SK-N-SH (cell line): ENCODE measurements at regions not wholly inside any gene's neighbourhood (a gene's known extent, or its start where the extent isn't known, plus 50 kb on each side); places are given as distances from the start of the nearest gene placed in this dataset.

ENCODE experiments used
- CTCF ChIA-PET: fragments of 300-600, 350-600 bp; formaldehyde crosslinking; extraction: SDS; loops from one replicate; lab custom pipeline; 2021; lab: Yijun Ruan, JAX
- POLR2A ChIA-PET: fragments of 350-600 bp; sonication (Branson Sonifier 250); formaldehyde crosslinking; extraction: SDS; loops from one replicate; lab custom pipeline; 2020; ENCODE audit warnings: antibody characterized with exemption, inconsistent platforms; lab: Yijun Ruan, JAX
- DNase-seq: peaks from one replicate; pipeline ENCODE4 v3.0.0; 2012
- H2AFZ ChIP-seq: fragments of 200-600 bp; sonication (generic); 2 replicates; pipeline ENCODE4 v1.8.1; 2016; ENCODE audit warnings: antibody characterized with exemption, mild to moderate bottlenecking, low read depth
- H3F3A ChIP-seq: fragments of 200-600 bp; sonication (generic); replicated peaks from 2 replicates; pipeline ENCODE3; 2016; ENCODE audit warnings: antibody characterized with exemption, mild to moderate bottlenecking; ENCODE audit not compliant: insufficient read depth
- H3K27ac ChIP-seq, 2 experiments: fragments of 200-500 bp in 1 of 2; fragments of 200-600 bp in 1 of 2; sonication (Bioruptor generic) in 1 of 2; sonication (generic), shearing (Covaris generic) in 1 of 2; 2 replicates each; pipeline versions ENCODE4 v1.5.1 to v1.6.1; 2014 to 2016; ENCODE audit warnings: low read depth in 2 of 2, inconsistent platforms in 1 of 2, low read length in 1 of 2, mild to moderate bottlenecking in 1 of 2, mixed read lengths in 1 of 2
- H3K27me3 ChIP-seq: fragments of 200-600 bp; sonication (generic), shearing (Covaris generic); 2 replicates; pipeline ENCODE4 v1.6.1; 2016; ENCODE audit warnings: mixed run types; ENCODE audit not compliant: insufficient read depth
- H3K36me3 ChIP-seq, 2 experiments: fragments of 200-500 bp in 1 of 2; fragments of 200-600 bp in 1 of 2; sonication (Bioruptor generic) in 1 of 2; sonication (generic) in 1 of 2; replicated peaks in 1 of 2; 2 replicates each; pipeline versions ENCODE3 to v1.5.1; 2014 to 2016; ENCODE audit warnings: low read length in 1 of 2, mild to moderate bottlenecking in 1 of 2; ENCODE audit not compliant: insufficient read depth in 2 of 2, control insufficient read depth in 1 of 2
- H3K4me1 ChIP-seq, 2 experiments: fragments of 200-500 bp in 1 of 2; fragments of 200-600 bp in 1 of 2; sonication (Bioruptor generic) in 1 of 2; sonication (generic), shearing (Covaris generic) in 1 of 2; 2 replicates each; pipeline versions ENCODE4 v1.5.1 to v1.6.1; 2014 to 2016; ENCODE audit warnings: low read depth in 1 of 2, low read length in 1 of 2, mixed run types in 1 of 2; ENCODE audit not compliant: insufficient read depth in 2 of 2, control insufficient read depth in 1 of 2
- H3K4me2 ChIP-seq: fragments of 200-600 bp; sonication (generic), shearing (Covaris generic); 2 replicates; pipeline ENCODE4 v1.6.1; 2017; ENCODE audit warnings: mixed run types
- H3K4me3 ChIP-seq, 2 experiments: fragments of 200-500 bp in 1 of 2; fragments of 200-600 bp in 1 of 2; sonication (Bioruptor generic) in 1 of 2; sonication (generic), shearing (Covaris generic) in 1 of 2; 2 replicates each; pipeline versions ENCODE4 v1.5.1 to v1.8.1; 2014 to 2016; ENCODE audit warnings: low read depth in 2 of 2, inconsistent platforms in 1 of 2, low read length in 1 of 2, mild to moderate bottlenecking in 1 of 2, mixed read lengths in 1 of 2, moderate library complexity in 1 of 2
- H3K79me2 ChIP-seq: fragments of 200-600 bp; sonication (generic); 2 replicates; pipeline ENCODE4 v1.8.1; 2017; ENCODE audit warnings: mild to moderate bottlenecking; ENCODE audit not compliant: insufficient read depth
- H3K9ac ChIP-seq: fragments of 200-600 bp; sonication (generic); 2 replicates; pipeline ENCODE4 v1.6.1; 2017; ENCODE audit warnings: mixed run types
- H3K9me2 ChIP-seq: fragments of 200-600 bp; sonication (generic); 2 replicates; pipeline ENCODE4 v1.6.1; 2017; ENCODE audit warnings: mixed run types
- H3K9me3 ChIP-seq: fragments of 200-600 bp; sonication (generic); 2 replicates; pipeline ENCODE4 v1.6.1; 2017; ENCODE audit warnings: mixed run types, mild to moderate bottlenecking, moderate library complexity
- H4K20me1 ChIP-seq: fragments of 200-600 bp; sonication (generic); 2 replicates; pipeline ENCODE4 v1.6.1; 2017; ENCODE audit warnings: mild to moderate bottlenecking, mixed run types; ENCODE audit not compliant: insufficient read depth
- EP300 ChIP-seq, 2 experiments: IDR thresholded peaks; 2 replicates each; pipeline versions ENCODE4 v1.4.0 to v1.6.1; 2012; ENCODE audit warnings: borderline replicate concordance in 1 of 2, low read depth in 1 of 2, low read length in 1 of 2
- EZH2phosphoT487 ChIP-seq: fragments of 200-600 bp; sonication (generic); IDR thresholded peaks from 2 replicates; pipeline ENCODE4 v1.6.1; 2017; ENCODE audit warnings: low read depth, mixed run types, mild to moderate bottlenecking, antibody characterized with exemption, moderate library complexity, borderline replicate concordance
- FOSL2 ChIP-seq: IDR thresholded peaks from 2 replicates; pipeline ENCODE4 v1.4.0; 2012; ENCODE audit warnings: low read depth, mild to moderate bottlenecking, moderate library complexity, borderline replicate concordance
- FOXJ3 ChIP-seq: sonication (generic); formaldehyde crosslinking; IDR thresholded peaks from 2 replicates; pipeline ENCODE4 v1.5.1; 2020; ENCODE audit warnings: mild to moderate bottlenecking, missing genetic modification reagents
- FOXM1 ChIP-seq: IDR thresholded peaks from 2 replicates; pipeline ENCODE4 v1.4.0; 2012; ENCODE audit warnings: low read depth, mild to moderate bottlenecking
- GATA2 ChIP-seq: sonication (generic); formaldehyde crosslinking; IDR thresholded peaks from 2 replicates; pipeline ENCODE4 v1.5.0; 2020; ENCODE audit warnings: mild to moderate bottlenecking, missing genetic modification reagents
- JUND ChIP-seq: IDR thresholded peaks from 2 replicates; pipeline ENCODE4 v1.4.0; 2012
- MEF2A ChIP-seq: IDR thresholded peaks from 2 replicates; pipeline ENCODE4 v1.4.0; 2012; ENCODE audit warnings: low read depth, borderline replicate concordance
- NFIC ChIP-seq: IDR thresholded peaks from 2 replicates; pipeline ENCODE4 v1.4.0; 2012; ENCODE audit warnings: borderline replicate concordance
- NRF1 ChIP-seq: IDR thresholded peaks from 2 replicates; pipeline ENCODE4 v1.6.1; 2012; ENCODE audit warnings: low read depth, mild to moderate bottlenecking, low read length
- RAD21 ChIP-seq: IDR thresholded peaks from 2 replicates; pipeline ENCODE4 v1.6.1; 2012; ENCODE audit warnings: mild to moderate bottlenecking, low read length
- REST ChIP-seq: IDR thresholded peaks from 2 replicates; pipeline ENCODE4 v1.6.1; 2012; ENCODE audit warnings: mild to moderate bottlenecking, low read depth, low read length, moderate library complexity
- SIN3A ChIP-seq: IDR thresholded peaks from 2 replicates; pipeline ENCODE4 v1.6.1; 2012; ENCODE audit warnings: low read depth, mild to moderate bottlenecking, low read length, moderate library complexity, borderline replicate concordance
- TEAD4 ChIP-seq: IDR thresholded peaks from 2 replicates; pipeline ENCODE4 v1.4.0; 2012; ENCODE audit warnings: mild to moderate bottlenecking, borderline replicate concordance; ENCODE audit not compliant: insufficient read depth
- USF2 ChIP-seq: fragments of 150-350 bp; IDR thresholded peaks from 2 replicates; pipeline ENCODE4 v1.6.1; 2017; ENCODE audit warnings: antibody characterized with exemption, low read length, low read depth, borderline replicate concordance
- WGBS: methylation state at CpG from one replicate; pipeline ENCODE4 v1.1.6; 2017; ENCODE audit warnings: low lambda C conversion rate; 5-methylcytosine and 5-hydroxymethylcytosine counted together
- TF ChIP-seq, protein P1 (sequence below): fragments of 200-600 bp; sonication (generic); IDR thresholded peaks from 2 replicates; pipeline ENCODE4 v1.6.1; 2017; ENCODE audit warnings: antibody characterized with exemption, mild to moderate bottlenecking, moderate library complexity
- TF ChIP-seq, protein P2 (sequence below): IDR thresholded peaks from 2 replicates; pipeline ENCODE4 v1.4.0; 2012; ENCODE audit warnings: low read depth, borderline replicate concordance

- TF ChIP-seq, protein P1, sequence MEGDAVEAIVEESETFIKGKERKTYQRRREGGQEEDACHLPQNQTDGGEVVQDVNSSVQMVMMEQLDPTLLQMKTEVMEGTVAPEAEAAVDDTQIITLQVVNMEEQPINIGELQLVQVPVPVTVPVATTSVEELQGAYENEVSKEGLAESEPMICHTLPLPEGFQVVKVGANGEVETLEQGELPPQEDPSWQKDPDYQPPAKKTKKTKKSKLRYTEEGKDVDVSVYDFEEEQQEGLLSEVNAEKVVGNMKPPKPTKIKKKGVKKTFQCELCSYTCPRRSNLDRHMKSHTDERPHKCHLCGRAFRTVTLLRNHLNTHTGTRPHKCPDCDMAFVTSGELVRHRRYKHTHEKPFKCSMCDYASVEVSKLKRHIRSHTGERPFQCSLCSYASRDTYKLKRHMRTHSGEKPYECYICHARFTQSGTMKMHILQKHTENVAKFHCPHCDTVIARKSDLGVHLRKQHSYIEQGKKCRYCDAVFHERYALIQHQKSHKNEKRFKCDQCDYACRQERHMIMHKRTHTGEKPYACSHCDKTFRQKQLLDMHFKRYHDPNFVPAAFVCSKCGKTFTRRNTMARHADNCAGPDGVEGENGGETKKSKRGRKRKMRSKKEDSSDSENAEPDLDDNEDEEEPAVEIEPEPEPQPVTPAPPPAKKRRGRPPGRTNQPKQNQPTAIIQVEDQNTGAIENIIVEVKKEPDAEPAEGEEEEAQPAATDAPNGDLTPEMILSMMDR: no peak
- TF ChIP-seq FOSL2 (no peak), TEAD4 (no peak), NFIC (no peak), RAD21 (no peak), EP300 (IDR thresholded peaks at IDR 0.05; ENCODE audit: borderline replicate concordance in 1 of 2, low read depth in 1 of 2, low read length in 1 of 2) (no peak), FOXJ3 (CRISPR knock-in tag) (no peak), EZH2phosphoT487 (no peak), MEF2A (no peak)
- TF ChIP-seq, protein P2, sequence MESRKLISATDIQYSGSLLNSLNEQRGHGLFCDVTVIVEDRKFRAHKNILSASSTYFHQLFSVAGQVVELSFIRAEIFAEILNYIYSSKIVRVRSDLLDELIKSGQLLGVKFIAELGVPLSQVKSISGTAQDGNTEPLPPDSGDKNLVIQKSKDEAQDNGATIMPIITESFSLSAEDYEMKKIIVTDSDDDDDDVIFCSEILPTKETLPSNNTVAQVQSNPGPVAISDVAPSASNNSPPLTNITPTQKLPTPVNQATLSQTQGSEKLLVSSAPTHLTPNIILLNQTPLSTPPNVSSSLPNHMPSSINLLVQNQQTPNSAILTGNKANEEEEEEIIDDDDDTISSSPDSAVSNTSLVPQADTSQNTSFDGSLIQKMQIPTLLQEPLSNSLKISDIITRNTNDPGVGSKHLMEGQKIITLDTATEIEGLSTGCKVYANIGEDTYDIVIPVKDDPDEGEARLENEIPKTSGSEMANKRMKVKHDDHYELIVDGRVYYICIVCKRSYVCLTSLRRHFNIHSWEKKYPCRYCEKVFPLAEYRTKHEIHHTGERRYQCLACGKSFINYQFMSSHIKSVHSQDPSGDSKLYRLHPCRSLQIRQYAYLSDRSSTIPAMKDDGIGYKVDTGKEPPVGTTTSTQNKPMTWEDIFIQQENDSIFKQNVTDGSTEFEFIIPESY: no peak
- TF ChIP-seq, all 33 proteins: peak for 0
These were observed 212.6 kb upstream of the MSX2 start (continued) for GRCh38 chr5:174511714-174512253.

GRCh38 chr5:174514325-174514724 lies 210.1 kb upstream of the MSX2 start:
- no peak for DNase-seq
- no peaks in the 10 kb centered on the region; a peak in 1 of 4 replicates for H3K4me1 ChIP-seq
- no peak overlapping the region for H3K4me3 ChIP-seq
- TF ChIP-seq REST (no peak), FOXM1 (no peak), RAD21 (no peak), SIN3A (no peak), USF2 (no peak), GATA2 (CRISPR knock-in tag) (no peak), JUND (no peak), NRF1 (no peak)
- TF ChIP-seq, protein P1: no peak
- TF ChIP-seq, all 33 proteins: peak for 0
- Histone ChIP-seq H3K9ac (no peak overlapping the region), H3K27ac (no peak overlapping the region), H3K9me2 (no peaks in the 10 kb centered on the region), H3K9me3 (no peaks in the 10 kb centered on the region), H3K79me2 (no peaks in the 10 kb centered on the region), H2AFZ (no peak overlapping the region), H3F3A (no peaks in the 10 kb centered on the region), H3K27me3 (no peaks in the 10 kb centered on the region), H3K36me3 (no peaks in the 10 kb centered on the region), H3K4me2 (no peak overlapping the region), H4K20me1 (no peaks in the 10 kb centered on the region)
- POLR2A ChIA-PET: no interaction called here
- CTCF ChIA-PET: interaction anchor here (0.6 to 1.1 kb wide), 2 partner anchors 11 to 97 kb away, joined by 3 to 4 read pairs; no protein-coding TSS in a partner anchor
- WGBS: 45% methylated on average over 2 of the region's 4 CpGs
